DMS153 treated with DMSO at 0.1 percent for 48 hours (cell line): ENCODE measurements at regions not wholly inside any gene's neighbourhood (a gene's known extent, or its start where the extent isn't known, plus 50 kb on each side); places are given as distances from the start of the nearest gene placed in this dataset.

Experiments
- DNase-seq: peaks from one replicate; lab custom pipeline; 2025; ENCODE audit not compliant: unreplicated experiment; lab: John Stamatoyannopoulos, UW

- no peak for DNase-seq
Measured at GRCh38 chr2:128490321-128490720, 171.7 kb upstream of the HS6ST1 start.

- no peak for DNase-seq
Measured at GRCh38 chr2:128490881-128491691, 172.4 kb upstream of the HS6ST1 start.

- DNase-seq: no peak
Measured at GRCh38 chr2:128491692-128492244, 173.1 kb upstream of the HS6ST1 start.

- no peak for DNase-seq
Measured at GRCh38 chr2:128492966-128493811, 174.5 kb upstream of the HS6ST1 start.

- DNase-seq: no peak
Measured at GRCh38 chr2:128493880-128494279, 175.2 kb upstream of the HS6ST1 start.

GRCh38 chr2:128494307-128494639 is 175.6 kb upstream of the HS6ST1 start:
- no peak for DNase-seq

GRCh38 chr2:128494640-128495321 is 176.1 kb upstream of the HS6ST1 start:
- DNase-seq: no peak

- DNase-seq: no peak
Measured at GRCh38 chr2:128495996-128496547, 177.4 kb upstream of the HS6ST1 start.

GRCh38 chr2:128496700-128497099 is 178.0 kb upstream of the HS6ST1 start:
- no peak for DNase-seq

- no peak for DNase-seq
Measured at GRCh38 chr2:128497461-128497860, 178.8 kb upstream of the HS6ST1 start.

- DNase-seq: no peak
Measured at GRCh38 chr2:128498086-128498485, 179.4 kb upstream of the HS6ST1 start.

- no peak for DNase-seq
Measured at GRCh38 chr2:128498589-128498988, 179.9 kb upstream of the HS6ST1 start.

- no peak for DNase-seq
Measured at GRCh38 chr2:128499367-128500137, 180.9 kb upstream of the HS6ST1 start.

GRCh38 chr2:128500138-128500800 is 181.6 kb upstream of the HS6ST1 start:
- no peak for DNase-seq

- DNase-seq: no peak
Measured at GRCh38 chr2:128501006-128501690, 182.5 kb upstream of the HS6ST1 start.

GRCh38 chr2:128501700-128502099 is 183.0 kb upstream of the HS6ST1 start:
- DNase-seq: no peak

GRCh38 chr2:128502200-128502599 is 183.5 kb upstream of the HS6ST1 start:
- DNase-seq: no peak

- no peak for DNase-seq
Measured at GRCh38 chr2:128502638-128503246, 184.1 kb upstream of the HS6ST1 start.
